HCT116 (cell line): ENCODE measurements at regions not wholly inside any gene's neighbourhood (a gene's known extent, or its start where the extent isn't known, plus 50 kb on each side); places are given as distances from the start of the nearest gene placed in this dataset.

Experiments
- EZH2 ChIP-seq: fragments of 200-600 bp; sonication (generic); IDR thresholded peaks from 2 replicates; pipeline ENCODE4 v1.6.1; 2017; ENCODE audit warnings: antibody characterized with exemption, mixed run types
- JUND ChIP-seq: IDR thresholded peaks from 2 replicates; pipeline ENCODE4 v1.6.1; 2012
- RAD21 ChIP-seq: IDR thresholded peaks from 2 replicates; pipeline ENCODE4 v1.6.1; 2012; ENCODE audit warnings: low read depth, mild to moderate bottlenecking
- REST ChIP-seq: IDR thresholded peaks from 2 replicates; pipeline ENCODE4 v1.6.1; 2012; ENCODE audit warnings: low read depth
- TF ChIP-seq, protein P1 (sequence below), 3 experiments: fragments of 200-600 bp in 1 of 3; sonication (generic) in 1 of 3; IDR thresholded peaks in 2 of 3; conservative IDR thresholded peaks in 1 of 3; 2 replicates each; pipeline ENCODE4 v1.5.1; 2012 to 2017; ENCODE audit warnings: low read depth in 2 of 3, low read length in 2 of 3, antibody characterized with exemption in 1 of 3, borderline replicate concordance in 1 of 3, control low read depth in 1 of 3, mild to moderate bottlenecking in 1 of 3, mixed read lengths in 1 of 3, mixed run types in 1 of 3, moderate library complexity in 1 of 3; ENCODE audit not compliant: insufficient read depth in 1 of 3
- TF ChIP-seq, protein P2 (sequence below): IDR thresholded peaks from 2 replicates; pipeline ENCODE4 v1.6.1; 2011; ENCODE audit warnings: mild to moderate bottlenecking, low read length, moderate library complexity; ENCODE audit not compliant: insufficient replicate concordance; ENCODE audit errors: extremely low read depth

DNA sequence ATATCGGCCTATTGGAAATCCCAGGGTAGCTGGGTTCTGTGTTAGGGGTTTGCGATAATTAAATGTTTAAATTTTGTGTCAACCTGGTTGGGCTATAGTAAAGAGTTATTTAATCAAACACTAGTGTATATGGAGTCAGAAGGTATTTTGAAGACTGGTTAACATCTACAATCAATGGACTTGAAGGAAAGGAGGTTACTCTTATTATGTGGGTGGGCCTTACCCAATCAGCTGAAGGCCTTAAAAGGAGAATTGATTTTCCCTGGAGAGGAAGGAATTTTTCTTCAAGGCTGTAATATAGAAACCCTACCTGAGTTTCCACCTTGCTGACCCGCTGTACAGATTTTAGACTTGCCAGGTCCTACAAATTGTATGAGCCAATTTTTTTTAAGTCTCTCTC lies 411.4 kb downstream of the IRX1 start:
- TF ChIP-seq JUND (no peak), EZH2 (no peak), REST (no peak), RAD21 (no peak)
- TF ChIP-seq, protein P1, sequence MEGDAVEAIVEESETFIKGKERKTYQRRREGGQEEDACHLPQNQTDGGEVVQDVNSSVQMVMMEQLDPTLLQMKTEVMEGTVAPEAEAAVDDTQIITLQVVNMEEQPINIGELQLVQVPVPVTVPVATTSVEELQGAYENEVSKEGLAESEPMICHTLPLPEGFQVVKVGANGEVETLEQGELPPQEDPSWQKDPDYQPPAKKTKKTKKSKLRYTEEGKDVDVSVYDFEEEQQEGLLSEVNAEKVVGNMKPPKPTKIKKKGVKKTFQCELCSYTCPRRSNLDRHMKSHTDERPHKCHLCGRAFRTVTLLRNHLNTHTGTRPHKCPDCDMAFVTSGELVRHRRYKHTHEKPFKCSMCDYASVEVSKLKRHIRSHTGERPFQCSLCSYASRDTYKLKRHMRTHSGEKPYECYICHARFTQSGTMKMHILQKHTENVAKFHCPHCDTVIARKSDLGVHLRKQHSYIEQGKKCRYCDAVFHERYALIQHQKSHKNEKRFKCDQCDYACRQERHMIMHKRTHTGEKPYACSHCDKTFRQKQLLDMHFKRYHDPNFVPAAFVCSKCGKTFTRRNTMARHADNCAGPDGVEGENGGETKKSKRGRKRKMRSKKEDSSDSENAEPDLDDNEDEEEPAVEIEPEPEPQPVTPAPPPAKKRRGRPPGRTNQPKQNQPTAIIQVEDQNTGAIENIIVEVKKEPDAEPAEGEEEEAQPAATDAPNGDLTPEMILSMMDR (IDR thresholded peaks at IDR 0.05 in 2 of 3, conservative IDR thresholded peaks at IDR 0.05 in 1 of 3; ENCODE audit: borderline replicate concordance in 1 of 3, insufficient read depth in 1 of 3, low read depth in 2 of 3, low read length in 2 of 3) = no peak
- TF ChIP-seq, protein P2, sequence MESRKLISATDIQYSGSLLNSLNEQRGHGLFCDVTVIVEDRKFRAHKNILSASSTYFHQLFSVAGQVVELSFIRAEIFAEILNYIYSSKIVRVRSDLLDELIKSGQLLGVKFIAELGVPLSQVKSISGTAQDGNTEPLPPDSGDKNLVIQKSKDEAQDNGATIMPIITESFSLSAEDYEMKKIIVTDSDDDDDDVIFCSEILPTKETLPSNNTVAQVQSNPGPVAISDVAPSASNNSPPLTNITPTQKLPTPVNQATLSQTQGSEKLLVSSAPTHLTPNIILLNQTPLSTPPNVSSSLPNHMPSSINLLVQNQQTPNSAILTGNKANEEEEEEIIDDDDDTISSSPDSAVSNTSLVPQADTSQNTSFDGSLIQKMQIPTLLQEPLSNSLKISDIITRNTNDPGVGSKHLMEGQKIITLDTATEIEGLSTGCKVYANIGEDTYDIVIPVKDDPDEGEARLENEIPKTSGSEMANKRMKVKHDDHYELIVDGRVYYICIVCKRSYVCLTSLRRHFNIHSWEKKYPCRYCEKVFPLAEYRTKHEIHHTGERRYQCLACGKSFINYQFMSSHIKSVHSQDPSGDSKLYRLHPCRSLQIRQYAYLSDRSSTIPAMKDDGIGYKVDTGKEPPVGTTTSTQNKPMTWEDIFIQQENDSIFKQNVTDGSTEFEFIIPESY = no peak
